CD8-positive, alpha-beta memory T cell (primary cell): ENCODE measurements at regions not wholly inside any gene's neighbourhood (a gene's known extent, or its start where the extent isn't known, plus 50 kb on each side); places are given as distances from the start of the nearest gene placed in this dataset.

ENCODE experiments used
- CTCF ChIA-PET: fragments of 350-600 bp; sonication (Branson Sonifier 250); formaldehyde crosslinking; loops from one replicate; lab custom pipeline; 2021; ENCODE audit warnings: antibody characterized with exemption; lab: Charles Lee
- POLR2A ChIA-PET: fragments of 350-600 bp; sonication (Branson Sonifier 250); formaldehyde crosslinking; loops from one replicate; lab custom pipeline; 2021; ENCODE audit warnings: antibody characterized with exemption; lab: Charles Lee
- DNase-seq, 5 donors: peaks; one replicate each; pipeline versions ENCODE4 v3.0.0 to v3.0.0-alpha.2; 2020 to 2022; ENCODE audit warnings: mixed read lengths in 1 of 5
- H3K27ac ChIP-seq: one replicate; pipeline ENCODE4 v1.7.0; 2013; ENCODE audit warnings: low read depth, mild to moderate bottlenecking, low read length, moderate library complexity
- H3K27me3 ChIP-seq: 2 replicates; pipeline ENCODE4 v1.7.0; 2013; ENCODE audit warnings: low read length, mild to moderate bottlenecking; ENCODE audit not compliant: insufficient read depth, poor library complexity, severe bottlenecking
- H3K36me3 ChIP-seq: 2 replicates; pipeline ENCODE4 v1.7.0; 2013; ENCODE audit warnings: mild to moderate bottlenecking, low read length, moderate library complexity; ENCODE audit not compliant: insufficient read depth
- H3K4me1 ChIP-seq: 2 replicates; pipeline ENCODE4 v1.7.0; 2013; ENCODE audit warnings: mild to moderate bottlenecking, low read length, moderate library complexity; ENCODE audit not compliant: insufficient read depth
- H3K4me3 ChIP-seq: 2 replicates; pipeline ENCODE4 v1.7.0; 2013; ENCODE audit warnings: mild to moderate bottlenecking, low read length
- H3K9me3 ChIP-seq: 2 replicates; pipeline ENCODE4 v1.7.0; 2013; ENCODE audit warnings: mild to moderate bottlenecking, low read length
- H3K27ac Mint-ChIP-seq, 8 donors: one replicate each; pipeline ENCODE4 v1.8.0; 2020 to 2021; ENCODE audit warnings: mixed read lengths in 8 of 8, mild to moderate bottlenecking in 6 of 8, inconsistent platforms in 3 of 8, moderate library complexity in 3 of 8
- H3K27me3 Mint-ChIP-seq, 2 donors: one replicate each; pipeline ENCODE4 v1.8.0; 2020 to 2021; ENCODE audit warnings: mixed read lengths in 2 of 2, mild to moderate bottlenecking in 1 of 2, moderate library complexity in 1 of 2
- H3K36me3 Mint-ChIP-seq, 3 donors: one replicate each; pipeline ENCODE4 v1.8.0; 2020 to 2021; ENCODE audit warnings: mixed read lengths in 3 of 3, inconsistent platforms in 1 of 3, mild to moderate bottlenecking in 1 of 3
- H3K4me1 Mint-ChIP-seq, 3 donors: one replicate each; pipeline ENCODE4 v1.8.0; 2020 to 2021; ENCODE audit warnings: mixed read lengths in 3 of 3, inconsistent platforms in 1 of 3, mild to moderate bottlenecking in 1 of 3
- H3K4me3 Mint-ChIP-seq, 7 donors: one replicate each; pipeline ENCODE4 v1.8.0; 2020 to 2021; ENCODE audit warnings: mixed read lengths in 7 of 7, mild to moderate bottlenecking in 6 of 7, moderate library complexity in 4 of 7, inconsistent platforms in 2 of 7
- H3K9me3 Mint-ChIP-seq, 5 donors: one replicate each; pipeline ENCODE4 v1.8.0; 2020 to 2022; ENCODE audit warnings: mixed read lengths in 5 of 5, mild to moderate bottlenecking in 3 of 5, moderate library complexity in 2 of 5, inconsistent platforms in 1 of 5

DNA sequence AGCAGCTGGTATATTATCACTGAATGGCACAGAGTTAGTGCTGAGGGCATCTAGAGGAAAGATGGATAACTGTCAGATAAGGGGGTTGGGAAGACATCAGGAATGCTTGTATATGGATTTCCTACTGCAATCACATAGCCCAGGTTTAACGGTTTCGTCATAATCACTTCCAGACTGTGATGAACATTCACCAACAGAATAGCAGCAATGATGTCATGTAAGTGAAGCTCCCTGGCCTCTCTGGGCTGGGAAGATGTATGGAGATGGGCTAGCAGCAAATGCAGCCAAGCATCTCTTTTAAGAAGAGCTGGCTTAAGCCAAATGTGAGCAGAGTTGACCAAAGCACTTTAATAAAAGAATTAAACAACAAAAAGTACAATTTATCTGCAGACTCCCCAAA, 714.6 kb downstream of the GALC start:
- no peak overlapping the region for H3K27ac Mint-ChIP-seq
- Histone ChIP-seq H3K27ac (no peak overlapping the region), H3K27me3 (no peaks in the 10 kb centered on the region), H3K36me3 (no peaks in the 10 kb centered on the region), H3K4me3 (no peak overlapping the region), H3K4me1 (no peaks in the 10 kb centered on the region), H3K9me3 (no peaks in the 10 kb centered on the region)
- H3K36me3 Mint-ChIP-seq: no peaks in the 10 kb centered on the region
- H3K4me3 Mint-ChIP-seq: no peak overlapping the region
- ChIA-PET CTCF (no interaction called here), POLR2A (no interaction called here)
- H3K9me3 Mint-ChIP-seq: peaks cover 4 to 30% (median 6%) of the 10 kb centered on the region in 5 donors
- DNase-seq: no peak
- no peaks in the 10 kb centered on the region for H3K4me1 Mint-ChIP-seq
- H3K27me3 Mint-ChIP-seq: no peaks in the 10 kb centered on the region

DNA sequence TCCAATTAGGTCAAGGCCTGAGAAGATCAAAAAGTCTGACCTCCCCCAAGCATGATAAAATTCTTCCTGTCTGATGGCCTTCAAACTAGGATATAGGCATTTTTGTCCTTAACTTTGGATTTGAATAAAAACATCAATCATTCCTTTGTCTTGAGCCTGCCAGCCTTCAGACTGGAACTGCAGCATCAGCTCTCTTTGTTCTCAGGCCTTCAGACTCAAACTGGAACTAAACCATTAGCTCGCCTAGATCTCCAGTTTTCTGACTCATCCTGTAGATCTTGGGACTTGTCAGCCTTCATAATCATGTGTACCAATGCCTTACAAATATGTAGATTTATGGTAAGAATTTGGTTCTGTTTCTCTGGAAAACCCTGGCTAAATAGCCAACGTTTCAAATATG, 721.7 kb downstream of the GALC start:
- ChIA-PET POLR2A (no interaction called here), CTCF (no interaction called here)
- Histone ChIP-seq H3K27me3 (no peaks in the 10 kb centered on the region), H3K36me3 (no peaks in the 10 kb centered on the region), H3K27ac (no peak overlapping the region), H3K9me3 (no peaks in the 10 kb centered on the region), H3K4me1 (no peaks in the 10 kb centered on the region), H3K4me3 (no peak overlapping the region)
- no peaks in the 10 kb centered on the region for H3K36me3 Mint-ChIP-seq
- H3K27me3 Mint-ChIP-seq: no peaks in the 10 kb centered on the region
- no peak overlapping the region for H3K27ac Mint-ChIP-seq
- H3K4me3 Mint-ChIP-seq: no peak overlapping the region
- H3K4me1 Mint-ChIP-seq: no peaks in the 10 kb centered on the region
- DNase-seq: no peak
- H3K9me3 Mint-ChIP-seq: peaks cover 2 to 26% (median 12%) of the 10 kb centered on the region in 5 donors

DNA sequence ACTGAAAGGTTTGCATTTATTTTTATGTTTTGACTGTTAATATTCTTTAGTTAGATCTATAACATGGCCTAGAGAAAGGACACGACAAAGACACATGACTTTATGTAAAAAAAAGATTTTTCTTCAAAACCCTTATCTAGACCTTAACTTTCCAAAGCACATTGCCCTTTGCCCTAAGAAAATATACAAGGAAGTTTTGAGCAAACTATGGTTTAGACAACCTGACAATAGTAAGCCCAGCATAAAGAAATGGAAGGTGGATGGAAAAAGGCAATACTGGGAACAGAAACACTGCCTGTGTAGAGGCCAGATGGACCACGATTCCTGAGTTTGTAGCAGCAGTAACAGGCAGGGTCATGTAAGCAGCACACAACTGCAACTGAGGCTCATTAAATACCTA, 724.0 kb downstream of the GALC start:
- Mint-ChIP-seq H3K27me3 (no peaks in the 10 kb centered on the region), H3K27ac (no peak overlapping the region), H3K9me3 (peaks cover 2 to 22% (median 10%) of the 10 kb centered on the region in 5 donors), H3K36me3 (no peaks in the 10 kb centered on the region), H3K4me3 (no peak overlapping the region), H3K4me1 (no peaks in the 10 kb centered on the region)
- ChIA-PET POLR2A (no interaction called here), CTCF (no interaction called here)
- Histone ChIP-seq H3K9me3 (no peaks in the 10 kb centered on the region), H3K36me3 (no peaks in the 10 kb centered on the region), H3K4me3 (no peak overlapping the region), H3K27ac (no peak overlapping the region), H3K27me3 (no peaks in the 10 kb centered on the region), H3K4me1 (no peaks in the 10 kb centered on the region)
- DNase-seq: no peak

DNA sequence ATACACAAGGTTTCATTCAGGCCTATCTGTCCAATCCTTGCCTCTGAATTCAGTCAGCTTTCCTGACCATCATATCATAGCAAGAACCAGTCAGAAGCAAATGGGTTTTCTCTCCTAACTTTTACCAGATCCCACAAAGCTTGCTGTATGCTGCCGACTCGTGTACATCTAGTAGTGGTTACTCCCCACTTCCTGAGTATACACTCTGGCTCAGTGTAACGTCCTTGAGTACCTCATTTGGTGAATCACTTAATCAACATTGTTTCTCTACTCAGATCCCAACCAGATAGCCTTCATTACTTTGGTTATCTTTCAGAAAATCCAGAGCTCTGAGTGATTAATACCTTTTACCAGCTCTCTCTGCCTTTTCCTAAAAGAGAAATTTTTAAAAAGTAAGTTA, 728.2 kb downstream of the GALC start:
- DNase-seq: no peak
- ChIA-PET POLR2A (no interaction called here), CTCF (no interaction called here)
- no peak overlapping the region for H3K27ac ChIP-seq
- Mint-ChIP-seq H3K27me3 (no peaks in the 10 kb centered on the region), H3K4me1 (no peaks in the 10 kb centered on the region), H3K9me3 (peaks cover 2 to 16% (median 5%) of the 10 kb centered on the region in 5 donors), H3K36me3 (no peaks in the 10 kb centered on the region), H3K27ac (no peak overlapping the region), H3K4me3 (no peak overlapping the region)
- H3K27me3 ChIP-seq: no peaks in the 10 kb centered on the region
- no peaks in the 10 kb centered on the region for H3K9me3 ChIP-seq
- no peaks in the 10 kb centered on the region for H3K4me1 ChIP-seq
- H3K36me3 ChIP-seq: no peaks in the 10 kb centered on the region
- no peak overlapping the region for H3K4me3 ChIP-seq

DNA sequence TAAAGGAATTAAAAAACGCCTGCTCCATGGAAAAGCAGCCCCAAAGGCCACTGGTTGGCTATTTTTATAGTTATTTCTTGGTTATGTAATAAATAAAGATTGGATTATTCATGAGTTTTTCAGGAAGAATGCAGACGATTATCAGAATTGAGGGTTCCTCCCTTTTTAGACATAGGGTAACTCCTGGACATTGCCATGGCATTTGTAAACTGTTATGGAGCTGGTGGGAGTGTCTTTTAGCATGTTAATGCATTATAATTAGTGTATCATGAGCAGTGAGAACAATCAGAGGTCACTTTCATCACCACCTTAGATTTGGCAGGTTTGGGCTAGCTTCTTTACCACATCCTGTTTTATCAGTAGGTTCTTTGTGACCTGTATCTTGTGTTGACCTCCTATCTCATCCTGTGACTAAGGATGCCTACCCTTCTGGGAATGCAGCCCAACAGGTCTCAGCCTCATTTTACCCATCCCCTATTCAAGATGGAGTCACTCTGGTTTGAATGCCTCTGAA, 728.7 kb downstream of the GALC start:
- H3K36me3 ChIP-seq: no peaks in the 10 kb centered on the region
- no peak overlapping the region for H3K27ac ChIP-seq
- no peaks in the 10 kb centered on the region for H3K27me3 Mint-ChIP-seq
- H3K27ac Mint-ChIP-seq: no peak overlapping the region
- no peaks in the 10 kb centered on the region for H3K9me3 ChIP-seq
- DNase-seq: no peak
- no peak overlapping the region for H3K4me3 Mint-ChIP-seq
- ChIA-PET CTCF (no interaction called here), POLR2A (no interaction called here)
- no peaks in the 10 kb centered on the region for H3K27me3 ChIP-seq
- no peak overlapping the region for H3K4me3 ChIP-seq
- H3K4me1 ChIP-seq: no peaks in the 10 kb centered on the region
- no peaks in the 10 kb centered on the region for H3K4me1 Mint-ChIP-seq
- H3K36me3 Mint-ChIP-seq: no peaks in the 10 kb centered on the region
- H3K9me3 Mint-ChIP-seq: peaks cover 0 to 12% (median 3%) of the 10 kb centered on the region in 5 donors

DNA sequence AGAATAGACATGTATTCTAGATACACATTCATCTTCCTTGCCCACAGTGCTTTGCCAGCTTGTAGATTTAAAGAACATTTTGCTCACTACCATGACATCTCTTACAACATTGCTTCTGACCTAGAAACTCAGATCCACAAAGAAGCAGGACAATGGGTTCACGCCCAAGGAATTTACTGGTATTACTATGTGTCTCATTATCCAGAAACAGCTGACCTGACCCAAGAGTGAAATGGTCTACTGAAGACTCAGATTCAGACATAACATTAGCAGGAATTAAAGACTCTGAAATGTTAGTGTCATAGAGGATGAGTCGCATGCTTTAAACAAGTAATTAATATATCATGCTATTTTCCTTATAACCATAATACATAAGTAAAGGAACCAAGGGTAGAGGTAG, 731.4 kb downstream of the GALC start:
- H3K4me1 Mint-ChIP-seq: no peaks in the 10 kb centered on the region
- CTCF ChIA-PET: no interaction called here
- H3K4me3 ChIP-seq: no peak overlapping the region
- H3K4me1 ChIP-seq: no peaks in the 10 kb centered on the region
- H3K27me3 Mint-ChIP-seq: no peaks in the 10 kb centered on the region
- no peaks in the 10 kb centered on the region for H3K36me3 ChIP-seq
- H3K27ac Mint-ChIP-seq: no peak overlapping the region
- no peak for DNase-seq
- H3K27ac ChIP-seq: no peak overlapping the region
- peaks cover 3 to 17% (median 10%) of the 10 kb centered on the region in 5 donors for H3K9me3 Mint-ChIP-seq
- POLR2A ChIA-PET: no interaction called here
- no peak overlapping the region for H3K4me3 Mint-ChIP-seq
- no peaks in the 10 kb centered on the region for H3K27me3 ChIP-seq
- H3K9me3 ChIP-seq: no peaks in the 10 kb centered on the region
- H3K36me3 Mint-ChIP-seq: no peaks in the 10 kb centered on the region

DNA sequence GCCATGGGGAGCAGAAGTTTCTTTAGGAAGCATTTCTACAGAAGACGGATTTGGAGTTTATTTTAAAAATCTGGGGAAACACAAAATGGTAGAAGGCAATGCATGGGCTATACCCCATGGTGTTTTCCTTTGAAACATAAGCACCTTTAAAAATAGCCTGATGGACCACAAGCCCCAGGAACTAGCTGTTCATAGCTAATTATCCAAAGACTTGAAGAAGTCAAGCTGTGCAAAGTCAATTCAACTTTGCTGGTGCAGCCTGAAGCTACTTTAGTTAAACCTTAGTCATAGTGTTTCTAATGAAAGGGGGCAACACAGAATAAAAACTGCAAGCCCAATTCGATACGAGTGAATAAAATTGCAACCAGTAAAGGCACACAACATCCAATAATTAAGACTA, 732.5 kb downstream of the GALC start:
- no peak for DNase-seq
- H3K36me3 ChIP-seq: no peaks in the 10 kb centered on the region
- Mint-ChIP-seq H3K36me3 (no peaks in the 10 kb centered on the region), H3K4me1 (no peaks in the 10 kb centered on the region), H3K9me3 (peaks cover 3 to 18% (median 12%) of the 10 kb centered on the region in 5 donors), H3K4me3 (no peak overlapping the region), H3K27ac (no peak overlapping the region), H3K27me3 (no peaks in the 10 kb centered on the region)
- ChIA-PET CTCF (no interaction called here), POLR2A (no interaction called here)
- no peak overlapping the region for H3K4me3 ChIP-seq
- no peaks in the 10 kb centered on the region for H3K4me1 ChIP-seq
- no peaks in the 10 kb centered on the region for H3K9me3 ChIP-seq
- no peaks in the 10 kb centered on the region for H3K27me3 ChIP-seq
- no peak overlapping the region for H3K27ac ChIP-seq

DNA sequence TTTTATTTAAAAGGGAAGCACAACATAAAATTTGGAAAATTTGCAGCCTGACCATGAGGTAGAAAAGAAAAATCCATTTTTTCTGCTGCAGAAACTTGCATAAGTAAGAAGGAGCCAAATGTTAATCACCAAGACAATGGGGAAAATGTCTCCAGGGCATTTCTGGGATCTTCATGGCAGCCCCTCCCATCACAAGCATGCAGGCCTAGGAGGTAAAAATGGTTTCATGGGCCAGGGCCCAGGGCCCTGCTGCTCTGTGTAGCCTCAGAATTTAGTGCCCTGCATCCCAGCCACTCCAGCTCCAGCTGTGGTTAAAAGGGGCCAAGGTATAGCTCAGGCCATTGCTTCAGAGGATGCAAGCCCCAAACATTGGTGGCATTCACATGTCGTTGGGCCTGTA, 735.6 kb downstream of the GALC start:
- H3K27ac Mint-ChIP-seq: no peak overlapping the region
- DNase-seq: no peak
- H3K36me3 Mint-ChIP-seq: no peaks in the 10 kb centered on the region
- Histone ChIP-seq H3K4me1 (no peaks in the 10 kb centered on the region), H3K27ac (no peak overlapping the region), H3K36me3 (no peaks in the 10 kb centered on the region), H3K4me3 (no peak overlapping the region), H3K9me3 (no peaks in the 10 kb centered on the region), H3K27me3 (no peaks in the 10 kb centered on the region)
- peaks cover 3 to 15% (median 12%) of the 10 kb centered on the region in 5 donors for H3K9me3 Mint-ChIP-seq
- H3K27me3 Mint-ChIP-seq: no peaks in the 10 kb centered on the region
- no peaks in the 10 kb centered on the region for H3K4me1 Mint-ChIP-seq
- POLR2A ChIA-PET: no interaction called here
- CTCF ChIA-PET: no interaction called here
- no peak overlapping the region for H3K4me3 Mint-ChIP-seq

DNA sequence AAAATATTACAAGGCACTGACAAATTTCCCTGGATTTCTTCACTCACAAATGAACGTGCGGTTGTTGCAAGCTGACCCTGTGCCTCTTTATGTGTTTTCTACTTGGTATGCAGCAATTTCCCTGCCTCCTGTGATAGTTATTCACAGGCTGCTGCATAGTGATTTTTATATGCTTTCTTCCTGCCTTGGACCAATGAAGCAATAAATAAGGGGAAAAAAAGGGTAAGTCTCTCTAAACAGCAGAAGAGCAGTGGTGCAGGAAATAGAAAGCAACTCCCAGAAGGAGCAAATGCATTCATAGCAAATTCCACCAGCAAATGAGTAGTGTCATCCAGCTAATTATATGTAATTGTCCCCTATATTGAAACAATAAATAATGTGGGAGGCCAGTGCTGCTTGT, 737.9 kb downstream of the GALC start:
- Mint-ChIP-seq H3K27ac (no peak overlapping the region), H3K9me3 (peaks cover 3 to 14% (median 12%) of the 10 kb centered on the region in 5 donors), H3K4me1 (no peaks in the 10 kb centered on the region), H3K36me3 (no peaks in the 10 kb centered on the region), H3K4me3 (no peak overlapping the region), H3K27me3 (no peaks in the 10 kb centered on the region)
- H3K36me3 ChIP-seq: no peaks in the 10 kb centered on the region
- DNase-seq: no peak
- H3K27me3 ChIP-seq: no peaks in the 10 kb centered on the region
- H3K4me3 ChIP-seq: no peak overlapping the region
- ChIA-PET POLR2A (no interaction called here), CTCF (no interaction called here)
- H3K27ac ChIP-seq: no peak overlapping the region
- H3K4me1 ChIP-seq: no peaks in the 10 kb centered on the region
- H3K9me3 ChIP-seq: no peaks in the 10 kb centered on the region
